ENCODE measurements at regions not wholly inside any gene's neighbourhood (a gene's known extent, or its start where the extent isn't known, plus 50 kb on each side); places are given as distances from the start of the nearest gene placed in this dataset.

GRCh38 chr10:36114141-36114540 is 472.0 kb upstream of the FZD8 start:
- DNase-seq (ENCODE audit: low read depth), result no peak

GRCh38 chr10:36111676-36112075 is 469.6 kb upstream of the FZD8 start:
- DNase-seq (ENCODE audit: low read depth), result no peak

GRCh38 chr10:36110097-36110496 is 468.0 kb upstream of the FZD8 start:
- DNase-seq (ENCODE audit: low read depth), result no peak

GRCh38 chr10:36109399-36110023 is 467.4 kb upstream of the FZD8 start:
- no peak for DNase-seq (ENCODE audit: low read depth)

GRCh38 chr10:36097696-36098095 is 455.6 kb upstream of the FZD8 start:
- no peak for DNase-seq (ENCODE audit: low read depth)

- no peak for DNase-seq (ENCODE audit: low read depth)
Measured at GRCh38 chr10:36096576-36096975, 454.5 kb upstream of the FZD8 start.

GRCh38 chr10:36094096-36094495 is 452.0 kb upstream of the FZD8 start:
- no peak for DNase-seq (ENCODE audit: low read depth)

GRCh38 chr10:36092116-36092515 is 450.0 kb upstream of the FZD8 start:
- DNase-seq (ENCODE audit: low read depth), result no peak

GRCh38 chr10:36091007-36091406 is 448.9 kb upstream of the FZD8 start:
- DNase-seq (ENCODE audit: low read depth), result no peak

GRCh38 chr10:36089790-36090440 is 447.8 kb upstream of the FZD8 start:
- no peak for DNase-seq (ENCODE audit: low read depth)

- DNase-seq (ENCODE audit: low read depth), result no peak
Measured at GRCh38 chr10:36087006-36088005, 445.2 kb upstream of the FZD8 start.

GRCh38 chr10:36075196-36075595 is 433.1 kb upstream of the FZD8 start:
- no peak for DNase-seq (ENCODE audit: low read depth)

- DNase-seq (ENCODE audit: low read depth), result no peak
Measured at GRCh38 chr10:36073796-36074345, 431.8 kb upstream of the FZD8 start.

GRCh38 chr10:36068542-36068941 is 426.4 kb upstream of the FZD8 start:
- DNase-seq (ENCODE audit: low read depth), result no peak

- DNase-seq (ENCODE audit: low read depth), result no peak
Measured at GRCh38 chr10:36067748-36068147, 425.7 kb upstream of the FZD8 start.

GRCh38 chr10:36066850-36067249 is 424.8 kb upstream of the FZD8 start:
- no peak for DNase-seq (ENCODE audit: low read depth)

GRCh38 chr10:36066102-36066501 is 424.0 kb upstream of the FZD8 start:
- no peak for DNase-seq (ENCODE audit: low read depth)

GRCh38 chr10:36063396-36063795 is 421.3 kb upstream of the FZD8 start:
- no peak for DNase-seq (ENCODE audit: low read depth)

- DNase-seq (ENCODE audit: low read depth), result no peak
Measured at GRCh38 chr10:36057731-36058130, 415.6 kb upstream of the FZD8 start.

- no peak for DNase-seq (ENCODE audit: low read depth)
Measured at GRCh38 chr10:36057180-36057579, 415.1 kb upstream of the FZD8 start.

- no peak for DNase-seq (ENCODE audit: low read depth)
Measured at GRCh38 chr10:36053775-36054174, 411.7 kb upstream of the FZD8 start.

- no peak for DNase-seq (ENCODE audit: low read depth)
Measured at GRCh38 chr10:36053271-36053670, 411.2 kb upstream of the FZD8 start.

Measured in stimulated activated CD8-positive, alpha-beta memory T cell treated with anti-CD3 and anti-CD28 coated beads, Interleukin-12 subunit alpha, Interleukin-12 subunit beta, amount 100 ng/mL, for 1 hour (primary cell).